ENCODE measurements at regions not wholly inside any gene's neighbourhood (a gene's known extent, or its start where the extent isn't known, plus 50 kb on each side); places are given as distances from the start of the nearest gene placed in this dataset.
A peak's percentile ranks its signal among the peaks of the same experiment; 100 is the strongest.

- no peaks in the 10 kb centered on the region for H3K9me3 ChIP-seq (ENCODE audit: control insufficient read depth, insufficient read depth, low read depth, low read length)
- no peak for TF ChIP-seq ZBTB49 (tag by site-specific recombination; IDR thresholded peaks at IDR 0.05; ENCODE audit: low read depth)
- TF ChIP-seq ZBTB21 (tag by site-specific recombination; IDR thresholded peaks at IDR 0.05): no peak
- TF ChIP-seq KLF17 (tag by site-specific recombination; IDR thresholded peaks at IDR 0.05): no peak
- TF ChIP-seq ZNF521 (tag by site-specific recombination; IDR thresholded peaks at IDR 0.05): no peak
- TF ChIP-seq ZFP37 (tag by site-specific recombination; IDR thresholded peaks at IDR 0.05): no peak
- TF ChIP-seq REPIN1 (tag by site-specific recombination; IDR thresholded peaks at IDR 0.05; ENCODE audit: low read depth): no peak
- no peak for TF ChIP-seq SP7 (tag by site-specific recombination; IDR thresholded peaks at IDR 0.05)
- no peak for TF ChIP-seq OVOL3 (tag by site-specific recombination; IDR thresholded peaks at IDR 0.05)
- H3K4me3 ChIP-seq (ENCODE audit: low read depth, low read length): no peak overlapping the region
- ChIA-PET POLR2A (no interaction called here), CTCF (interaction anchor here (2.1 kb wide), 1 partner anchor 9 kb away, joined by 13 read pairs; no protein-coding TSS in a partner anchor)
- H3K27ac ChIP-seq (ENCODE audit: extremely low read depth, low read depth, low read length): no peak overlapping the region
- H3K4me1 ChIP-seq (ENCODE audit: control insufficient read depth, insufficient read depth, low read length): no peaks in the 10 kb centered on the region
- H3K36me3 ChIP-seq (ENCODE audit: control insufficient read depth in 2 of 2, insufficient read depth in 1 of 2, low read length in 2 of 2): no peaks in the 10 kb centered on the region
Observed at GRCh38 chr20:40168981-40169620, 519.9 kb downstream of the MAFB start.

GRCh38 chr20:40161391-40161790 lies 527.6 kb downstream of the MAFB start:
- TF ChIP-seq ZNF513 (tag by site-specific recombination; IDR thresholded peaks at IDR 0.05) (no peak), ZNF658 (tag by site-specific recombination; IDR thresholded peaks at IDR 0.05) (no peak), ZNF37A (tag by site-specific recombination; IDR thresholded peaks at IDR 0.05) (no peak), HOXC10 (CRISPR knock-in tag; IDR thresholded peaks at IDR 0.05) (no peak), PATZ1 (tag by site-specific recombination; IDR thresholded peaks at IDR 0.05) (no peak), GFI1B (tag by site-specific recombination; IDR thresholded peaks at IDR 0.05) (no peak)
- ChIA-PET POLR2A (no interaction called here), CTCF (no interaction called here)
- Histone ChIP-seq H3K4me3 (ENCODE audit: low read depth, low read length) (no peak overlapping the region), H3K27ac (ENCODE audit: extremely low read depth, low read depth, low read length) (no peak overlapping the region), H3K9me3 (ENCODE audit: control insufficient read depth, insufficient read depth, low read depth, low read length) (no peaks in the 10 kb centered on the region), H3K4me1 (ENCODE audit: control insufficient read depth, insufficient read depth, low read length) (no peaks in the 10 kb centered on the region), H3K36me3 (ENCODE audit: control insufficient read depth in 2 of 2, insufficient read depth in 1 of 2, low read length in 2 of 2) (no peaks in the 10 kb centered on the region)

GRCh38 chr20:40160097-40160550 lies 528.9 kb downstream of the MAFB start:
- ChIA-PET CTCF (interaction anchor here (0.6 to 1.5 kb wide), 19 partner anchors 9 to 1053 kb away, joined by 3 to 13 read pairs (median 3); no protein-coding TSS in a partner anchor), POLR2A (no interaction called here)
- no peak overlapping the region for H3K27ac ChIP-seq (ENCODE audit: extremely low read depth, low read depth, low read length)
- no peaks in the 10 kb centered on the region for H3K36me3 ChIP-seq (ENCODE audit: control insufficient read depth in 2 of 2, insufficient read depth in 1 of 2, low read length in 2 of 2)
- H3K9me3 ChIP-seq (ENCODE audit: control insufficient read depth, insufficient read depth, low read depth, low read length): no peaks in the 10 kb centered on the region
- no peak for TF ChIP-seq GLIS1 (tag by site-specific recombination; IDR thresholded peaks at IDR 0.05)
- peak; percentile 45 for TF ChIP-seq ZNF654 (tag by site-specific recombination; IDR thresholded peaks at IDR 0.05; ENCODE audit: low read depth)
- TF ChIP-seq ZNF449 (tag by site-specific recombination; IDR thresholded peaks at IDR 0.05): no peak
- 0 out of 2 replicates have a peak, but pooled peaks have one; percentile 14 for TF ChIP-seq ZNF335 (tag by site-specific recombination; conservative IDR thresholded peaks at IDR 0.05)
- no peak overlapping the region for H3K4me3 ChIP-seq (ENCODE audit: low read depth, low read length)
- H3K4me1 ChIP-seq (ENCODE audit: control insufficient read depth, insufficient read depth, low read length): no peaks in the 10 kb centered on the region

Measured in HEK293 (cell line).